Esophagus muscularis mucosa (tissue), 3 donors: ENCODE measurements at regions not wholly inside any gene's neighbourhood (a gene's known extent, or its start where the extent isn't known, plus 50 kb on each side); places are given as distances from the start of the nearest gene placed in this dataset.

Experiments
- POLR2AphosphoS5 ChIP-seq, 2 donors: sonication (generic); formaldehyde crosslinking; IDR thresholded peaks; one replicate each; pipeline ENCODE4 v1.6.1; 2017; ENCODE audit warnings: antibody characterized with exemption in 2 of 2
- TF ChIP-seq, protein P1 (sequence below), 3 experiments: fragments of 200-600 bp in 2 of 3; fragments of 450-650 bp in 1 of 3; sonication (generic) in 2 of 3; IDR thresholded peaks; one replicate each; pipeline ENCODE4 v1.5.1; 2017 to 2019; ENCODE audit warnings: antibody characterized with exemption in 3 of 3, mild to moderate bottlenecking in 2 of 3, moderate library complexity in 1 of 3

DNA sequence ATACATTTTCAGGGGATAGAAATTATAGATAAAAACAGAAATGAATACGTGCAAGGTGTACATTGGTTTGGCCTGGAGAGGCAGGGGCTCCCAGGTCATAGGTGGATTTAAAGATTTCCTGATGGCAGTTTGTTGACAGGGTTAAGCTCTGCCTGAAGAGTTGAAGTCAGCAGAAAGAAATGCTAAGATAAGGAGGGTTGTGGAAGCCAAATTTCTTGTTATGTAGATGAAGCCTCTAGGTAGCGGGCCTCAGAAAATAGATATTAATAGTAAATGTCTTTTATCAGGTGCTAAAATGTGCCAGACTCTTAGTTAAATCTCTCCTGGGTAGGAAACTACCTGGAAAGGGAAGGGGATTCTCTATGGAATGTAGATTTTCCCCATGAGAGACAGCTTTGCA is 188.8 kb downstream of the CDH26 start:
- TF ChIP-seq, protein P1, sequence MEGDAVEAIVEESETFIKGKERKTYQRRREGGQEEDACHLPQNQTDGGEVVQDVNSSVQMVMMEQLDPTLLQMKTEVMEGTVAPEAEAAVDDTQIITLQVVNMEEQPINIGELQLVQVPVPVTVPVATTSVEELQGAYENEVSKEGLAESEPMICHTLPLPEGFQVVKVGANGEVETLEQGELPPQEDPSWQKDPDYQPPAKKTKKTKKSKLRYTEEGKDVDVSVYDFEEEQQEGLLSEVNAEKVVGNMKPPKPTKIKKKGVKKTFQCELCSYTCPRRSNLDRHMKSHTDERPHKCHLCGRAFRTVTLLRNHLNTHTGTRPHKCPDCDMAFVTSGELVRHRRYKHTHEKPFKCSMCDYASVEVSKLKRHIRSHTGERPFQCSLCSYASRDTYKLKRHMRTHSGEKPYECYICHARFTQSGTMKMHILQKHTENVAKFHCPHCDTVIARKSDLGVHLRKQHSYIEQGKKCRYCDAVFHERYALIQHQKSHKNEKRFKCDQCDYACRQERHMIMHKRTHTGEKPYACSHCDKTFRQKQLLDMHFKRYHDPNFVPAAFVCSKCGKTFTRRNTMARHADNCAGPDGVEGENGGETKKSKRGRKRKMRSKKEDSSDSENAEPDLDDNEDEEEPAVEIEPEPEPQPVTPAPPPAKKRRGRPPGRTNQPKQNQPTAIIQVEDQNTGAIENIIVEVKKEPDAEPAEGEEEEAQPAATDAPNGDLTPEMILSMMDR (IDR thresholded peaks at IDR 0.05) = no peak
- TF ChIP-seq POLR2AphosphoS5 (IDR thresholded peaks at IDR 0.05) = no peak
